ENCODE measurements at regions not wholly inside any gene's neighbourhood (a gene's known extent, or its start where the extent isn't known, plus 50 kb on each side); places are given as distances from the start of the nearest gene placed in this dataset.

DNA sequence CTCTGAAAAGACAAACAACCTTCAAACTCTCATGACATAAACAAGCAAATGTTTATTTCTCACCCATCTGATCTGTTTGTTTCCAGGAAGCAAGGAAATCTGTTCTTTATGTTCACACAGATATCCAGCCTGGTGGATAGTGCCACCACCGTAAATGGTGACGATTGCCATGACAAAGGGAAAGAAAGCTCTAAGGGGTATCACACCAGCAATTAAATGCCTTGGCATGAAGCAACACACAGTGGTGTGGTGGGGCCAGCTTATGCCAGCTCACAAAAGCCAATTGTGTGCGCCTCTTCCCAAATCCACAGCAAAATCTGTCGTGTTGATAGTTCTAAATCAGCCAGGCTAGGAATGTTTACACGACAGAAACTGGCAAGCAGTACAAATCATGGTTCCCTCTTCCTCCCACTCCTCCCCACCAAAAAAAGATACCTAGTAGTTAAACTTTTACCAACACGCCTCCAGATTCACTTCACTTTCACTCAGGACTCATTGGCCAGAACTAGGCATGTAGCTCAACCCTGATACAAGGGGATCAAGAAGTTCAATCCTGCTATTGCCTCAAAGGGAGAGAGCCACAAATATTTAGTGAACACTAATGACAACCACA is 189.2 kb upstream of the SLCO3A1 start:
- H3K4me3 Mint-ChIP-seq (ENCODE audit: unreplicated experiment), result no peak overlapping the region
- DNase-seq, result no peak
- H3K9me3 Mint-ChIP-seq (ENCODE audit: unreplicated experiment), result no peaks in the 10 kb centered on the region
- no peak overlapping the region for H3K4me3 ChIP-seq (ENCODE audit: low read depth, low read length)
- no peaks in the 10 kb centered on the region for H3K4me1 ChIP-seq
- no peaks in the 10 kb centered on the region for H3K36me3 ChIP-seq (ENCODE audit: control insufficient read depth, insufficient read depth, low read length)
- ChIA-PET CTCF (no interaction called here), POLR2A (no interaction called here)
- H3K9me3 ChIP-seq, result no peaks in the 10 kb centered on the region
- no peaks in the 10 kb centered on the region for H3K27me3 Mint-ChIP-seq (ENCODE audit: insufficient read depth, unreplicated experiment)
- no peaks in the 10 kb centered on the region for H3K4me1 Mint-ChIP-seq (ENCODE audit: low read depth, unreplicated experiment)
- no peaks in the 10 kb centered on the region for H3K36me3 Mint-ChIP-seq (ENCODE audit: insufficient read depth, unreplicated experiment)
- H3K27ac Mint-ChIP-seq (ENCODE audit: unreplicated experiment), result no peak overlapping the region
- H3K27me3 ChIP-seq (replicated peaks; ENCODE audit: control insufficient read depth, insufficient read depth, low read length), result no peaks in the 10 kb centered on the region
- no TSS peak for BruUV-seq (replicated peaks)
- TF ChIP-seq, protein P1, sequence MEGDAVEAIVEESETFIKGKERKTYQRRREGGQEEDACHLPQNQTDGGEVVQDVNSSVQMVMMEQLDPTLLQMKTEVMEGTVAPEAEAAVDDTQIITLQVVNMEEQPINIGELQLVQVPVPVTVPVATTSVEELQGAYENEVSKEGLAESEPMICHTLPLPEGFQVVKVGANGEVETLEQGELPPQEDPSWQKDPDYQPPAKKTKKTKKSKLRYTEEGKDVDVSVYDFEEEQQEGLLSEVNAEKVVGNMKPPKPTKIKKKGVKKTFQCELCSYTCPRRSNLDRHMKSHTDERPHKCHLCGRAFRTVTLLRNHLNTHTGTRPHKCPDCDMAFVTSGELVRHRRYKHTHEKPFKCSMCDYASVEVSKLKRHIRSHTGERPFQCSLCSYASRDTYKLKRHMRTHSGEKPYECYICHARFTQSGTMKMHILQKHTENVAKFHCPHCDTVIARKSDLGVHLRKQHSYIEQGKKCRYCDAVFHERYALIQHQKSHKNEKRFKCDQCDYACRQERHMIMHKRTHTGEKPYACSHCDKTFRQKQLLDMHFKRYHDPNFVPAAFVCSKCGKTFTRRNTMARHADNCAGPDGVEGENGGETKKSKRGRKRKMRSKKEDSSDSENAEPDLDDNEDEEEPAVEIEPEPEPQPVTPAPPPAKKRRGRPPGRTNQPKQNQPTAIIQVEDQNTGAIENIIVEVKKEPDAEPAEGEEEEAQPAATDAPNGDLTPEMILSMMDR (IDR thresholded peaks at IDR 0.05; ENCODE audit: insufficient read depth in 1 of 2, low read depth in 1 of 2, low read length in 1 of 2, severe bottlenecking in 1 of 2, unreplicated experiment in 1 of 2), result no peak
- intact Hi-C loops (cut with micrococcal nuclease; ENCODE audit: unreplicated experiment), result no loop called here

DNA sequence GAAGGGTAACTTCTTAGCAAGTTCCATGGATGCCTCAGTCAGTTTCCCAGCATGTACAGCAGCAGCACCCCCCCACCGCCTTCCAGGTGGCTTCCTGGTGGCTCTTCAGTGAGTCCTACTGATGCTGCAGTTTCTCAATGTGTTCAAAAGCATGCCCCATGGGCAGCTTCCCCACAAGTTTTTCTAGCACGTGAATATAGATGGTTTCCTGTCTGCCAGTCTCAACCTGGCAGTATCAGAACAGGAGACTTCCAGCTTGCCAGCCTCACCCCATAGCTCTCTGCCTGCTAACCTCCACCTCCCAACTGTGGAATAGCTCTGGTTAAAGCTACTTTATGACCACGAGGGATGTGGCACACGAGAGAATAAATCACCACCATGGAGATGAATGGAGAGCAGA is 188.3 kb upstream of the SLCO3A1 start:
- Mint-ChIP-seq H3K4me3 (ENCODE audit: unreplicated experiment) (no peak overlapping the region), H3K27me3 (ENCODE audit: insufficient read depth, unreplicated experiment) (no peaks in the 10 kb centered on the region), H3K27ac (ENCODE audit: unreplicated experiment) (no peak overlapping the region), H3K4me1 (ENCODE audit: low read depth, unreplicated experiment) (no peaks in the 10 kb centered on the region), H3K36me3 (ENCODE audit: insufficient read depth, unreplicated experiment) (no peaks in the 10 kb centered on the region), H3K9me3 (ENCODE audit: unreplicated experiment) (no peaks in the 10 kb centered on the region)
- DNase-seq, result no peak
- Histone ChIP-seq H3K4me3 (ENCODE audit: low read depth, low read length) (no peak overlapping the region), H3K4me1 (no peaks in the 10 kb centered on the region), H3K36me3 (ENCODE audit: control insufficient read depth, insufficient read depth, low read length) (no peaks in the 10 kb centered on the region), H3K9me3 (no peaks in the 10 kb centered on the region), H3K27me3 (replicated peaks; ENCODE audit: control insufficient read depth, insufficient read depth, low read length) (no peaks in the 10 kb centered on the region)
- ChIA-PET POLR2A (no interaction called here), CTCF (no interaction called here)
- no TSS peak for BruUV-seq (replicated peaks)
- TF ChIP-seq, protein P1 (IDR thresholded peaks at IDR 0.05; ENCODE audit: insufficient read depth in 1 of 2, low read depth in 1 of 2, low read length in 1 of 2, severe bottlenecking in 1 of 2, unreplicated experiment in 1 of 2), result no peak
- intact Hi-C loops (cut with micrococcal nuclease; ENCODE audit: unreplicated experiment), result no loop called here

DNA sequence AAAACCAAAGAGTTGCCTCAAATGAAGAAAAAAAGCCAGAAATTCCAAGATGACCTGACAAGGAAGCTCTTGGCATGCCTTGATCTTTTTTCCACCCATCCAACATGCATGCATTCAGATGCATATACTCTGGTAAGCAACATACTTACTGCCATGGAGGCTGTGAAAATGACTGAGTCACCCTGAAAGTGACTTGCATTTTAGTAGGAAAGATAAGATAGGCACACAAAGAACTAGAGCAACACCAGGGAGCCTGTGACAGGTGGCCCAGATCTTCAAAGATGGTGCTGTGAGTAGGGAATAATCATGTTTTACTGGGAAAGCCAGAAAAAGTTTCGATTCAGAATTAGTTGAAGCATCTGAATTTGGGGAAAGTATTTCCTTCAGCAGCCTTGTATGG is 185.1 kb upstream of the SLCO3A1 start:
- Histone ChIP-seq H3K9me3 (no peaks in the 10 kb centered on the region), H3K4me1 (no peaks in the 10 kb centered on the region), H3K27me3 (replicated peaks; ENCODE audit: control insufficient read depth, insufficient read depth, low read length) (no peaks in the 10 kb centered on the region), H3K4me3 (ENCODE audit: low read depth, low read length) (no peak overlapping the region), H3K36me3 (ENCODE audit: control insufficient read depth, insufficient read depth, low read length) (no peaks in the 10 kb centered on the region)
- CTCF ChIA-PET, result no interaction called here
- H3K27ac Mint-ChIP-seq (ENCODE audit: unreplicated experiment), result no peak overlapping the region
- H3K4me3 Mint-ChIP-seq (ENCODE audit: unreplicated experiment), result no peak overlapping the region
- TF ChIP-seq, protein P1 (IDR thresholded peaks at IDR 0.05; ENCODE audit: insufficient read depth in 1 of 2, low read depth in 1 of 2, low read length in 1 of 2, severe bottlenecking in 1 of 2, unreplicated experiment in 1 of 2), result no peak
- no peaks in the 10 kb centered on the region for H3K9me3 Mint-ChIP-seq (ENCODE audit: unreplicated experiment)
- no TSS peak for BruUV-seq (replicated peaks)
- H3K27me3 Mint-ChIP-seq (ENCODE audit: insufficient read depth, unreplicated experiment), result peaks cover 2% of the 10 kb centered on the region
- no peaks in the 10 kb centered on the region for H3K4me1 Mint-ChIP-seq (ENCODE audit: low read depth, unreplicated experiment)
- intact Hi-C loops (cut with micrococcal nuclease; ENCODE audit: unreplicated experiment), result no loop called here
- H3K36me3 Mint-ChIP-seq (ENCODE audit: insufficient read depth, unreplicated experiment), result no peaks in the 10 kb centered on the region
- DNase-seq, result no peak
- POLR2A ChIA-PET, result no interaction called here
